ENCODE measurements at regions not wholly inside any gene's neighbourhood (a gene's known extent, or its start where the extent isn't known, plus 50 kb on each side); places are given as distances from the start of the nearest gene placed in this dataset.

DNA sequence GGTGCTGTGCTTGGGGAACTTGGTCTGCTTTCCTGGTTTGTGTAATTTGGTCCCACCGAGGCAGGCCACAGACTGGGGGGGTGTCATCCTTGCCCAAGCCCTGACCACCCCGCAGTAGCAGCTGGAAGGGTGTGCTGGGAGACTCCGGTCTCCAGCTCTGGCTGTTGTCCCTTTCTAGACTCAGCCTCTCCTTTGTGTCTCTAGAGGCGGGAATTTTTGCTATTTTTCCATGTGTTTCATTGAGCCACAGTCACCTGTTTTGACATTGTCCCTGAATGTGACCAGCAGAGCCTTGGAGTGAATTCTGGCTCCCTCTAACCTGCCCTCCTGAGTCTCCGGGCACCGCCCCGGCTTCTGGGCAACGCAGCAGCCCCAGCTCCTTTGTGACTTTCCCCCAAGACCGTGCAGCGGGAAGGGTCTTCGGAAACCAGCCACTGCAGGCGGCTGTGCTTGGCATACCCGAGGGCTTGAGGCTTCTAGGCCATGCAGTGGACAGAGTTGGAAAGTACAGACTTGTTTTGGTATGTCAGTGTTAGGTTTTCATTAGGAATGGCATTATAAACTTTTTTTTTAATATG is 98.6 kb downstream of the TNFAIP2 start:
- Histone ChIP-seq H3K23ac (ENCODE audit: low read depth, low read length) (no peak overlapping the region), H3K9ac (ENCODE audit: low read depth, low read length) (no peak overlapping the region), H3K14ac (replicated peaks; ENCODE audit: low read depth, low read length) (no peak overlapping the region), H3K36me3 (ENCODE audit: control insufficient read depth, insufficient read depth, low read length) (no peaks in the 10 kb centered on the region), H3K4me2 (ENCODE audit: low read depth, low read length) (no peak overlapping the region), H4K91ac (ENCODE audit: insufficient read depth, low read depth, low read length) (no peak overlapping the region), H4K8ac (ENCODE audit: low read depth in 2 of 2, low read length in 2 of 2) (no peak overlapping the region), H3K9me3 (ENCODE audit: control insufficient read depth, insufficient read depth, low read length) (peaks cover 6% of the 10 kb centered on the region), H2BK120ac (ENCODE audit: low read depth, low read length) (no peak overlapping the region), H3K18ac (ENCODE audit: low read depth, low read length) (no peak overlapping the region), H2AK9ac (replicated peaks; ENCODE audit: low read depth, low read length, poor library complexity) (no peak overlapping the region), H3K4ac (ENCODE audit: low read depth, low read length) (no peak overlapping the region), H4K20me1 (ENCODE audit: insufficient read depth, low read length) (no peaks in the 10 kb centered on the region), H3K27ac (ENCODE audit: insufficient read depth, low read length) (no peak overlapping the region), H3K9me1 (ENCODE audit: insufficient read depth, low read length) (no peaks in the 10 kb centered on the region), H2AK5ac (ENCODE audit: low read depth, low read length) (no peak overlapping the region), H2BK15ac (ENCODE audit: low read depth, low read length) (no peak overlapping the region), H3K4me1 (ENCODE audit: control insufficient read depth, insufficient read depth, low read length) (no peaks in the 10 kb centered on the region), H3K56ac (ENCODE audit: extremely low read depth, insufficient read depth, low read length) (no peak overlapping the region), H3K27me3 (ENCODE audit: control insufficient read depth, insufficient read depth, low read length) (peaks cover 66% of the 10 kb centered on the region), H3K79me1 (ENCODE audit: low read depth in 1 of 2, low read length in 2 of 2) (no peaks in the 10 kb centered on the region), H2BK5ac (ENCODE audit: low read depth, low read length, poor library complexity, severe bottlenecking) (no peak overlapping the region), H2AFZ (replicated peaks; ENCODE audit: low read length, poor library complexity) (no peak overlapping the region), H3K4me3 (ENCODE audit: insufficient read depth, low read depth, low read length) (no peak overlapping the region), H4K5ac (ENCODE audit: low read depth, low read length) (no peak overlapping the region), H2BK20ac (ENCODE audit: low read depth, low read length) (no peak overlapping the region)
- 73% methylated on average over 6 of the region's 13 CpGs; no CpG with 5 or more reads in 1 of the 2 experiments for WGBS, 2 experiments (ENCODE audit: extremely low coverage in 2 of 2, insufficient read length in 1 of 2)
- TF ChIP-seq CEBPB (IDR thresholded peaks at IDR 0.05; ENCODE audit: low read depth, low read length), result no peak
- ChIA-PET CTCF (no interaction called here), POLR2A (ENCODE audit: unreplicated experiment) (no interaction called here)
- no peak for ATAC-seq (ENCODE audit: low read depth)
- dilution Hi-C loops (cut with HindIII; ENCODE audit: low sequenced_read_pairs, unreplicated experiment), result no loop called here
- BruUV-seq (replicated peaks), result no TSS peak
- intact Hi-C loops (cut with micrococcal nuclease), result no loop called here
- DNase-seq, result no peak
- in situ Hi-C loops (cut with MboI; ENCODE audit: low sequenced_read_pairs), result no loop called here
